HCT116 (cell line): ENCODE measurements at regions not wholly inside any gene's neighbourhood (a gene's known extent, or its start where the extent isn't known, plus 50 kb on each side); places are given as distances from the start of the nearest gene placed in this dataset.

Experiments used
- ATAC-seq: fragments of 200-7000 bp; cut with Tn5 transposase; 2 replicates; pipeline ENCODE4 v1.9.1; 2020; ENCODE audit warnings: mild to moderate bottlenecking, moderate library complexity
- BruUV-seq: library from RNA; stranded (reverse); fragments of 400-500 nt; replicated peaks from 2 replicates; lab custom pipeline; 2021; lab: Mats Ljungman, UMichigan
- CTCF ChIA-PET: fragments of 300-600 bp; sonication (Branson Sonifier 250); formaldehyde crosslinking; loops from one replicate; lab custom pipeline; 2021; ENCODE audit warnings: antibody characterized with exemption; lab: Charles Lee
- POLR2A ChIA-PET: fragments of 300-600, 350-600 bp; sonication (Branson Sonifier 250); formaldehyde crosslinking; loops from one replicate; lab custom pipeline; 2021; ENCODE audit warnings: antibody characterized with exemption; lab: Charles Lee
- RAD21 ChIA-PET, 2 experiments: fragments of 300-600 bp; sonication (Branson Sonifier 250); formaldehyde crosslinking; loops; one replicate each; lab custom pipeline; 2023; ENCODE audit warnings: low total read pairs in 2 of 2; ENCODE audit not compliant: uncharacterized antibody in 2 of 2, unreplicated experiment in 2 of 2, low non-redundant PET in 1 of 2; lab: Charles Lee
- DNase-seq: peaks from one replicate; pipeline ENCODE4 v3.0.0-alpha.2; 2010; ENCODE audit warnings: low read depth, low spot score
- H2AFZ ChIP-seq: fragments of 200-600 bp; shearing (Covaris generic), sonication (generic); 2 replicates; pipeline ENCODE4 v1.6.1; 2017; ENCODE audit warnings: low read depth, mixed run types, mixed read lengths, antibody characterized with exemption, low read length; ENCODE audit not compliant: poor library complexity, severe bottlenecking
- H3K27ac ChIP-seq: 2 replicates; pipeline ENCODE4 v1.5.1; 2012; ENCODE audit warnings: low read depth, low read length
- H3K27me3 ChIP-seq: fragments of 200-600 bp; sonication (generic); 2 replicates; pipeline ENCODE4 v1.6.1; 2016; ENCODE audit warnings: mixed run types, low read length, mixed read lengths; ENCODE audit not compliant: insufficient read depth
- H3K36me3 ChIP-seq, 2 experiments: fragments of 200-500 bp in 1 of 2; fragments of 200-600 bp in 1 of 2; sonication (Bioruptor generic) in 1 of 2; sonication (generic) in 1 of 2; 2 replicates each; pipeline versions ENCODE4 v1.5.1 to v1.6.1; 2014 to 2016; ENCODE audit warnings: low read length in 2 of 2, inconsistent platforms in 1 of 2, mixed read lengths in 1 of 2, mixed run types in 1 of 2; ENCODE audit not compliant: insufficient read depth in 2 of 2, control insufficient read depth in 1 of 2
- H3K4me1 ChIP-seq, 2 experiments: fragments of 200-600 bp in 1 of 2; sonication (generic) in 1 of 2; 2 replicates each; pipeline versions ENCODE4 v1.5.1 to v1.6.1; 2012 to 2017; ENCODE audit warnings: low read length in 2 of 2, inconsistent platforms in 1 of 2, mild to moderate bottlenecking in 1 of 2, mixed read lengths in 1 of 2, mixed run types in 1 of 2, moderate library complexity in 1 of 2; ENCODE audit not compliant: insufficient read depth in 2 of 2, control insufficient read depth in 1 of 2
- H3K4me2 ChIP-seq: fragments of 200-600 bp; sonication (generic); 2 replicates; pipeline ENCODE4 v1.6.1; 2017; ENCODE audit warnings: mixed run types, low read length, mixed read lengths
- H3K4me3 ChIP-seq, 2 experiments: fragments of 200-600 bp in 1 of 2; sonication (generic) in 1 of 2; replicated peaks in 1 of 2; 2 replicates each; pipeline ENCODE4 v1.5.1; 2011 to 2016; ENCODE audit warnings: low read length in 2 of 2, control low read depth in 1 of 2, low read depth in 1 of 2, mild to moderate bottlenecking in 1 of 2, mixed read lengths in 1 of 2, mixed run types in 1 of 2
- H3K79me2 ChIP-seq: fragments of 200-600 bp; sonication (generic); 2 replicates; pipeline ENCODE4 v1.6.1; 2017; ENCODE audit warnings: mild to moderate bottlenecking, mixed run types, low read length, moderate library complexity, mixed read lengths; ENCODE audit not compliant: insufficient read depth
- H3K9ac ChIP-seq: fragments of 200-600 bp; sonication (generic); 2 replicates; pipeline ENCODE4 v1.6.1; 2016; ENCODE audit warnings: low read length, mixed read lengths
- H3K9me2 ChIP-seq: fragments of 200-600 bp; sonication (generic), shearing (Covaris generic); 2 replicates; pipeline ENCODE4 v1.6.1; 2017; ENCODE audit warnings: mixed run types, mild to moderate bottlenecking, moderate library complexity; ENCODE audit not compliant: insufficient read depth
- H3K9me3 ChIP-seq, 2 experiments: fragments of 200-500 bp in 1 of 2; fragments of 200-600 bp in 1 of 2; sonication (Bioruptor generic) in 1 of 2; sonication (generic) in 1 of 2; 2 replicates each; pipeline ENCODE4 v1.6.1; 2014 to 2017; ENCODE audit warnings: low read length in 2 of 2, mixed read lengths in 2 of 2, inconsistent platforms in 1 of 2, low read depth in 1 of 2, mild to moderate bottlenecking in 1 of 2, mixed run types in 1 of 2, moderate library complexity in 1 of 2; ENCODE audit not compliant: control insufficient read depth in 1 of 2, insufficient read depth in 1 of 2
- H4K20me1 ChIP-seq: fragments of 200-600 bp; sonication (generic), shearing (Covaris generic); 2 replicates; pipeline ENCODE4 v1.6.1; 2017; ENCODE audit warnings: mixed run types, mild to moderate bottlenecking, moderate library complexity; ENCODE audit not compliant: insufficient read depth
- CBX3 ChIP-seq: IDR thresholded peaks from 2 replicates; pipeline ENCODE4 v1.6.1; 2012; ENCODE audit warnings: low read depth
- EGR1 ChIP-seq: IDR thresholded peaks from 2 replicates; pipeline ENCODE4 v1.6.1; 2012; ENCODE audit warnings: low read depth
- EZH2 ChIP-seq: fragments of 200-600 bp; sonication (generic); IDR thresholded peaks from 2 replicates; pipeline ENCODE4 v1.6.1; 2017; ENCODE audit warnings: antibody characterized with exemption, mixed run types
- POLR2A ChIP-seq: IDR thresholded peaks from 2 replicates; pipeline ENCODE4 v1.7.0; 2011; ENCODE audit warnings: borderline replicate concordance; ENCODE audit not compliant: insufficient read depth, insufficient read length; ENCODE audit errors: extremely low read depth
- POLR2AphosphoS5 ChIP-seq: IDR thresholded peaks from 2 replicates; pipeline ENCODE4 v1.6.1; 2011; ENCODE audit warnings: mild to moderate bottlenecking, low read depth, low read length, moderate library complexity
- RAD21 ChIP-seq: IDR thresholded peaks from 2 replicates; pipeline ENCODE4 v1.6.1; 2012; ENCODE audit warnings: low read depth, mild to moderate bottlenecking
- SIN3A ChIP-seq: IDR thresholded peaks from 2 replicates; pipeline ENCODE4 v1.6.1; 2012; ENCODE audit warnings: low read depth
- SP1 ChIP-seq: IDR thresholded peaks from 2 replicates; pipeline ENCODE4 v1.6.1; 2012; ENCODE audit warnings: low read depth
- SRF ChIP-seq: IDR thresholded peaks from 2 replicates; pipeline ENCODE4 v1.6.1; 2012; ENCODE audit warnings: low read depth
- TCF7L2 ChIP-seq: IDR thresholded peaks from 2 replicates; pipeline ENCODE4 v1.7.0; 2011; ENCODE audit warnings: borderline replicate concordance, inconsistent platforms; ENCODE audit not compliant: insufficient read depth, insufficient read length; ENCODE audit errors: extremely low read depth
- ZNF274 ChIP-seq: fragments of 200-500 bp; sonication (Bioruptor generic); IDR thresholded peaks from 2 replicates; pipeline ENCODE4 v1.6.1; 2014; ENCODE audit warnings: mild to moderate bottlenecking, low read depth, low read length, inconsistent platforms
- intact Hi-C: fragments of 100-400 bp; cut with micrococcal nuclease; formaldehyde crosslinking; loops from 2 replicates; pipeline ENCODE4 v1.10.0; 2022
- TF ChIP-seq, protein P1 (sequence below): IDR thresholded peaks from 2 replicates; pipeline ENCODE4 v1.6.1; 2012
- TF ChIP-seq, protein P2 (sequence below): IDR thresholded peaks from 2 replicates; pipeline ENCODE4 v1.6.1; 2012; ENCODE audit warnings: low read depth

DNA sequence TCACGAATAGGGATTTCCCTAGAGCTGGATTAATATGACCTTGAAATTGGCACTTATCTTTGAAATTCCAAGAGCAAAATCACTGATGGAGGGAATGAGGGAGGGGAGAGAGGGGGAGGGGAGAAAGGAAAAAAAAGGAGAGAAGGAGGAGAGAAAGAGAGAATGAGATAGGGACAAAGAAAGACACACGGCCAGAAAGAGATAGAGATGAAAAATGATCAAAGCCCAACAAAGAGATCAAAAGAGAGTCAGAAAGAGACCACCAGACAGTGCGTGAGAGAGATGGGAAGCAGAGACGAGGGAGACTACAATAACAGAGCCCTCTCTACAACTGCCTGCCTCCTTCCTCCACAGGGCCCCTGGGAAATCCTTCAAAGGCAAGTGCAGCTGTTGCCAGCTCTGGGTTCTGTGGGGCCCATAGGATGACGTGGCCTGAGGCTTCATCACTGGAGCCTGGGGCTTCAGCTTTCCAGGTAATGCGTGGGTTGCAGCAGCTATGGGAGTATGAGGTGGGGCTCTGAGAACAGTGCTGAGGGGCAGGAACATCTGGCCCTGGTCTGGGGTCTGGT is 58.3 kb upstream of the SHB start (continued):
- TF ChIP-seq, protein P1, sequence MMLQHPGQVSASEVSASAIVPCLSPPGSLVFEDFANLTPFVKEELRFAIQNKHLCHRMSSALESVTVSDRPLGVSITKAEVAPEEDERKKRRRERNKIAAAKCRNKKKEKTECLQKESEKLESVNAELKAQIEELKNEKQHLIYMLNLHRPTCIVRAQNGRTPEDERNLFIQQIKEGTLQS, result no peak

GRCh38 chr9:38126730-38127129 is 57.7 kb upstream of the SHB start:
- ChIA-PET RAD21 (no interaction called here), CTCF (no interaction called here), POLR2A (no interaction called here)
- ATAC-seq (no peak), DNase-seq (no peak)
- Histone ChIP-seq H3K4me1 (no peaks in the 10 kb centered on the region), H3K4me3 (no peak overlapping the region), H3K9me3 (no peaks in the 10 kb centered on the region), H4K20me1 (no peaks in the 10 kb centered on the region), H3K9me2 (no peaks in the 10 kb centered on the region), H3K36me3 (no peaks in the 10 kb centered on the region), H2AFZ (no peak overlapping the region), H3K79me2 (no peaks in the 10 kb centered on the region), H3K9ac (no peak overlapping the region), H3K27me3 (no peaks in the 10 kb centered on the region), H3K4me2 (no peak overlapping the region)
- intact Hi-C loops, result no loop called here
- BruUV-seq, result no TSS peak
- TF ChIP-seq POLR2AphosphoS5, result no peak
- TF ChIP-seq, protein P1, result no peak
- no peak for TF ChIP-seq EGR1
- TF ChIP-seq SRF, result no peak
- TF ChIP-seq SP1, result no peak
- TF ChIP-seq CBX3, result no peak
- TF ChIP-seq ZNF274, result no peak
- no peak for TF ChIP-seq EZH2
- no peak for TF ChIP-seq SIN3A
- no peak for TF ChIP-seq RAD21
- TF ChIP-seq, protein P2, sequence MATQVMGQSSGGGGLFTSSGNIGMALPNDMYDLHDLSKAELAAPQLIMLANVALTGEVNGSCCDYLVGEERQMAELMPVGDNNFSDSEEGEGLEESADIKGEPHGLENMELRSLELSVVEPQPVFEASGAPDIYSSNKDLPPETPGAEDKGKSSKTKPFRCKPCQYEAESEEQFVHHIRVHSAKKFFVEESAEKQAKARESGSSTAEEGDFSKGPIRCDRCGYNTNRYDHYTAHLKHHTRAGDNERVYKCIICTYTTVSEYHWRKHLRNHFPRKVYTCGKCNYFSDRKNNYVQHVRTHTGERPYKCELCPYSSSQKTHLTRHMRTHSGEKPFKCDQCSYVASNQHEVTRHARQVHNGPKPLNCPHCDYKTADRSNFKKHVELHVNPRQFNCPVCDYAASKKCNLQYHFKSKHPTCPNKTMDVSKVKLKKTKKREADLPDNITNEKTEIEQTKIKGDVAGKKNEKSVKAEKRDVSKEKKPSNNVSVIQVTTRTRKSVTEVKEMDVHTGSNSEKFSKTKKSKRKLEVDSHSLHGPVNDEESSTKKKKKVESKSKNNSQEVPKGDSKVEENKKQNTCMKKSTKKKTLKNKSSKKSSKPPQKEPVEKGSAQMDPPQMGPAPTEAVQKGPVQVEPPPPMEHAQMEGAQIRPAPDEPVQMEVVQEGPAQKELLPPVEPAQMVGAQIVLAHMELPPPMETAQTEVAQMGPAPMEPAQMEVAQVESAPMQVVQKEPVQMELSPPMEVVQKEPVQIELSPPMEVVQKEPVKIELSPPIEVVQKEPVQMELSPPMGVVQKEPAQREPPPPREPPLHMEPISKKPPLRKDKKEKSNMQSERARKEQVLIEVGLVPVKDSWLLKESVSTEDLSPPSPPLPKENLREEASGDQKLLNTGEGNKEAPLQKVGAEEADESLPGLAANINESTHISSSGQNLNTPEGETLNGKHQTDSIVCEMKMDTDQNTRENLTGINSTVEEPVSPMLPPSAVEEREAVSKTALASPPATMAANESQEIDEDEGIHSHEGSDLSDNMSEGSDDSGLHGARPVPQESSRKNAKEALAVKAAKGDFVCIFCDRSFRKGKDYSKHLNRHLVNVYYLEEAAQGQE, result no peak
- TF ChIP-seq POLR2A, result no peak
- no peak for TF ChIP-seq TCF7L2
- TF ChIP-seq, all 23 proteins: peak for 0
- H3K27ac ChIP-seq, result no peak overlapping the region
